A549 (cell line): ENCODE measurements at regions not wholly inside any gene's neighbourhood (a gene's known extent, or its start where the extent isn't known, plus 50 kb on each side); places are given as distances from the start of the nearest gene placed in this dataset.

Experiments
- CBX2 ChIP-seq: fragments of 200-600 bp; sonication (generic); IDR thresholded peaks from 2 replicates; pipeline ENCODE4 v1.6.1; 2016; ENCODE audit warnings: low read depth, mild to moderate bottlenecking, borderline replicate concordance
- CHD2 ChIP-seq: fragments of 150-350 bp; IDR thresholded peaks from 2 replicates; pipeline ENCODE4 v1.6.1; 2014; ENCODE audit warnings: low read length; ENCODE audit not compliant: partially characterized antibody
- CTCF ChIP-seq: fragments of >200 bp; sonication (Bioruptor Twin); formaldehyde crosslinking; IDR thresholded peaks from 3 replicates; pipeline ENCODE4 v1.5.1; 2016
- E2F6 ChIP-seq: IDR thresholded peaks from 2 replicates; pipeline ENCODE4 v1.6.1; 2012; ENCODE audit warnings: low read depth, borderline replicate concordance
- EP300 ChIP-seq, 2 experiments: fragments of >200 bp; sonication (Bioruptor Twin); formaldehyde crosslinking; IDR thresholded peaks; 2 replicates in 1 of 2; 3 replicates in 1 of 2; pipeline ENCODE4 v1.6.1; 2016 to 2017
- ESRRA ChIP-seq: fragments of 150-350 bp; IDR thresholded peaks from 2 replicates; pipeline ENCODE4 v1.6.1; 2014; ENCODE audit warnings: mild to moderate bottlenecking, low read length, borderline replicate concordance
- HOXB5 ChIP-seq: fragments of 250-450 bp; sonication (Bioruptor Pico); IDR thresholded peaks from 2 replicates; pipeline ENCODE4 v1.5.0; 2020; ENCODE audit warnings: mild to moderate bottlenecking, moderate library complexity
- KDM1A ChIP-seq: fragments of 200-600 bp; sonication (generic); IDR thresholded peaks from 2 replicates; pipeline ENCODE4 v1.6.1; 2016; ENCODE audit warnings: low read depth, mild to moderate bottlenecking
- MAX ChIP-seq: IDR thresholded peaks from 2 replicates; pipeline ENCODE4 v1.6.1; 2012
- NR3C1 ChIP-seq: fragments of >200 bp; sonication (Bioruptor Twin); formaldehyde crosslinking; IDR thresholded peaks from 3 replicates; pipeline ENCODE4 v1.6.1; 2017
- PHF8 ChIP-seq: fragments of 200-600 bp; sonication (generic); IDR thresholded peaks from 2 replicates; pipeline ENCODE4 v1.6.1; 2016; ENCODE audit warnings: low read depth, mild to moderate bottlenecking, antibody characterized with exemption, moderate library complexity, borderline replicate concordance
- POLR2A ChIP-seq: IDR thresholded peaks from 2 replicates; pipeline ENCODE4 v1.6.1; 2012; ENCODE audit warnings: mild to moderate bottlenecking, low read length
- RAD21 ChIP-seq, 2 experiments: fragments of >200 bp in 1 of 2; sonication (Bioruptor Twin) in 1 of 2; formaldehyde crosslinking in 1 of 2; IDR thresholded peaks in 1 of 2; conservative IDR thresholded peaks in 1 of 2; 2 replicates in 1 of 2; 3 replicates in 1 of 2; pipeline ENCODE4 v1.6.1; 2012 to 2018; ENCODE audit warnings: inconsistent platforms in 1 of 2
- SMC3 ChIP-seq: fragments of >200 bp; sonication (Bioruptor Twin); formaldehyde crosslinking; IDR thresholded peaks from 3 replicates; pipeline ENCODE4 v1.6.1; 2018; ENCODE audit warnings: inconsistent platforms

- TF ChIP-seq CTCF (no peak), E2F6 (no peak), POLR2A (no peak), EP300 (IDR thresholded peaks at IDR 0.05) (no peak), CBX2 (no peak), KDM1A (no peak), RAD21 (conservative IDR thresholded peaks at IDR 0.05 in 1 of 2, IDR thresholded peaks at IDR 0.05 in 1 of 2) (no peak), CHD2 (no peak), NR3C1 (no peak), HOXB5 (CRISPR knock-in tag) (no peak), PHF8 (no peak), MAX (no peak), ESRRA (no peak), SMC3 (no peak)
These were observed 178.1 kb downstream of the AVL9 start for GRCh38 chr7:32673275-32673983.
